Spleen (tissue), 11 donors: ENCODE measurements at regions not wholly inside any gene's neighbourhood (a gene's known extent, or its start where the extent isn't known, plus 50 kb on each side); places are given as distances from the start of the nearest gene placed in this dataset.

Experiments
- DNase-seq: peaks from one replicate; pipeline ENCODE4 v3.0.0-alpha.2; 2020
- H3K27ac ChIP-seq, 8 donors: fragments of 200-600 bp; sonication (generic) in 7 of 8; 1 replicate in 4 of 8; 2 replicates in 4 of 8; pipeline versions ENCODE4 v1.5.0 to v1.8.0; 2016 to 2021; ENCODE audit warnings: inconsistent platforms in 4 of 8, mild to moderate bottlenecking in 4 of 8, moderate library complexity in 1 of 8
- H3K27me3 ChIP-seq, 7 donors: fragments of 200-600 bp; sonication (generic) in 6 of 7; replicated peaks in 1 of 7; 1 replicate in 4 of 7; 2 replicates in 3 of 7; pipeline versions ENCODE4 v1.5.0 to v1.8.0; 2016 to 2021; ENCODE audit warnings: inconsistent platforms in 3 of 7, mild to moderate bottlenecking in 1 of 7
- H3K36me3 ChIP-seq, 6 donors: fragments of 200-600 bp; sonication (generic) in 5 of 6; 1 replicate in 4 of 6; 2 replicates in 2 of 6; pipeline versions ENCODE4 v1.5.0 to v1.8.0; 2016 to 2021; ENCODE audit warnings: inconsistent platforms in 2 of 6
- H3K4me1 ChIP-seq, 6 donors: fragments of 200-600 bp; sonication (generic) in 5 of 6; 1 replicate in 3 of 6; 2 replicates in 3 of 6; pipeline versions ENCODE4 v1.5.0 to v1.8.0; 2016 to 2021; ENCODE audit warnings: inconsistent platforms in 3 of 6
- H3K4me3 ChIP-seq, 8 donors: fragments of 200-600 bp; sonication (generic) in 7 of 8; 1 replicate in 4 of 8; 2 replicates in 4 of 8; pipeline versions ENCODE4 v1.5.0 to v1.8.0; 2016 to 2021; ENCODE audit warnings: inconsistent platforms in 4 of 8, mild to moderate bottlenecking in 4 of 8, moderate library complexity in 2 of 8
- H3K9me3 ChIP-seq, 8 donors: fragments of 200-600 bp; sonication (generic) in 7 of 8; 1 replicate in 4 of 8; 2 replicates in 4 of 8; pipeline versions ENCODE4 v1.5.0 to v1.8.0; 2016 to 2021; ENCODE audit warnings: inconsistent platforms in 4 of 8
- POLR2A ChIP-seq, 3 donors: fragments of 450-650 bp; IDR thresholded peaks; one replicate each; pipeline ENCODE4 v1.5.1; 2017; ENCODE audit warnings: antibody characterized with exemption in 3 of 3, mild to moderate bottlenecking in 1 of 3
- POLR2AphosphoS5 ChIP-seq, 3 donors: sonication (generic); formaldehyde crosslinking; IDR thresholded peaks; one replicate each; pipeline ENCODE4 v1.5.1; 2017; ENCODE audit warnings: antibody characterized with exemption in 3 of 3
- WGBS, 5 donors: extraction: QIAGEN DNeasy Blood & Tissue Kit in 3 of 5; methylation state at CpG; one replicate each; pipeline versions ENCODE4 v1.1.5 to v1.1.7; 2013 to 2018; 5-methylcytosine and 5-hydroxymethylcytosine counted together
- intact Hi-C: fragments of 100-400 bp; cut with DNase I; formaldehyde crosslinking; loops from one replicate; pipeline ENCODE4 v1.15.0; 2023; ENCODE audit warnings: low total_unique reads
- TF ChIP-seq, protein P1 (sequence below), 11 experiments: fragments of 200-600 bp in 7 of 11; fragments of 450-650 bp in 4 of 11; sonication (generic) in 4 of 11; IDR thresholded peaks in 8 of 11; conservative IDR thresholded peaks in 3 of 11; 1 replicate in 7 of 11; 2 replicates in 4 of 11; pipeline versions ENCODE4 v1.4.0 to v1.8.0; 2016 to 2021; ENCODE audit warnings: antibody characterized with exemption in 11 of 11, inconsistent platforms in 4 of 11, mild to moderate bottlenecking in 1 of 11
- donor health status: healthy with polysubstance abuse.
- donor health status: DM: no; HTN: no; CAD: no; lungs with moderate emphysema.
- donor health status: DM: no; HTN: no; CAD: no.
- donor health status: Bipolar disorder and iron deficiency.
- donor health status: healthy.
- donor health status: DM: no; HTN: no; CAD: no.
- donor health status: DM: yes; HTN: yes; CAD: no.

DNA sequence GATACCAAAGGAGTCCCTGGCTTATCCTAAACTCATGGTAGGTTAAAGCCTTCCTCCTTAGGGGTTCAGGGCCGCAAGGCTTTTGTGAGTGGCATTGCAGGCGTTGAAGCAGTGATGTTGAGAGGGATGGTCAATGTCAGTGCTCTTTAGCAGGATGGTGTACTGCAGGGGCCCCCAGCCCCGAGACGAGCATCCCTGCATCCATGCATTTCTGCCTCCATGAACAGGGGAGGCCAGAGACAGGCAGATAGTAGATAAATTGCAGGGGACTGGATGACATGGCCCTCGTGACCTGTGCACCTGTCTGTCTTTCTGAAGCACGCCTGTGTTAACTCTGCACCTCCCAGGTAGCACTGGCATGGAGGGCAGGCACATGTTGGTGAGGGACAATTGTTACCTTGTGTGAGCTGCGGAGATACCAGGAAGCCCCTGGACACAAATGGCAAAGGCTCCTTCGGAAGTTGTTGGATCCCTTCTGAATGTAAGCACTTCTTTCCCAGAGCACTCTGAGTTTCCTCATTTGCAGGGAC lies 133.5 kb downstream of the SNRPN start:
- Histone ChIP-seq H3K27me3 (no peaks in the 10 kb centered on the region), H3K27ac (no peak overlapping the region), H3K9me3 (peaks cover 11 to 100% (median 100%) of the 10 kb centered on the region in 8 donors), H3K36me3 (peaks cover 24 to 100% (median 99%) of the 10 kb centered on the region in 6 donors), H3K4me1 (no peaks in the 10 kb centered on the region), H3K4me3 (peak overlapping the region in 1 of 8 donors; percentile 16)
- WGBS, 5 donors = 84 to 89% (median 86%) methylated on average over 6 to 8 of the region's 8 CpGs
- intact Hi-C loops = no loop called here
- peak; percentile 52 for DNase-seq
- no peak for TF ChIP-seq POLR2AphosphoS5 (IDR thresholded peaks at IDR 0.05)
- no peak for TF ChIP-seq POLR2A (IDR thresholded peaks at IDR 0.05)
- TF ChIP-seq, protein P1, sequence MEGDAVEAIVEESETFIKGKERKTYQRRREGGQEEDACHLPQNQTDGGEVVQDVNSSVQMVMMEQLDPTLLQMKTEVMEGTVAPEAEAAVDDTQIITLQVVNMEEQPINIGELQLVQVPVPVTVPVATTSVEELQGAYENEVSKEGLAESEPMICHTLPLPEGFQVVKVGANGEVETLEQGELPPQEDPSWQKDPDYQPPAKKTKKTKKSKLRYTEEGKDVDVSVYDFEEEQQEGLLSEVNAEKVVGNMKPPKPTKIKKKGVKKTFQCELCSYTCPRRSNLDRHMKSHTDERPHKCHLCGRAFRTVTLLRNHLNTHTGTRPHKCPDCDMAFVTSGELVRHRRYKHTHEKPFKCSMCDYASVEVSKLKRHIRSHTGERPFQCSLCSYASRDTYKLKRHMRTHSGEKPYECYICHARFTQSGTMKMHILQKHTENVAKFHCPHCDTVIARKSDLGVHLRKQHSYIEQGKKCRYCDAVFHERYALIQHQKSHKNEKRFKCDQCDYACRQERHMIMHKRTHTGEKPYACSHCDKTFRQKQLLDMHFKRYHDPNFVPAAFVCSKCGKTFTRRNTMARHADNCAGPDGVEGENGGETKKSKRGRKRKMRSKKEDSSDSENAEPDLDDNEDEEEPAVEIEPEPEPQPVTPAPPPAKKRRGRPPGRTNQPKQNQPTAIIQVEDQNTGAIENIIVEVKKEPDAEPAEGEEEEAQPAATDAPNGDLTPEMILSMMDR (IDR thresholded peaks at IDR 0.05 in 8 of 11, conservative IDR thresholded peaks at IDR 0.05 in 3 of 11) = no peak

DNA sequence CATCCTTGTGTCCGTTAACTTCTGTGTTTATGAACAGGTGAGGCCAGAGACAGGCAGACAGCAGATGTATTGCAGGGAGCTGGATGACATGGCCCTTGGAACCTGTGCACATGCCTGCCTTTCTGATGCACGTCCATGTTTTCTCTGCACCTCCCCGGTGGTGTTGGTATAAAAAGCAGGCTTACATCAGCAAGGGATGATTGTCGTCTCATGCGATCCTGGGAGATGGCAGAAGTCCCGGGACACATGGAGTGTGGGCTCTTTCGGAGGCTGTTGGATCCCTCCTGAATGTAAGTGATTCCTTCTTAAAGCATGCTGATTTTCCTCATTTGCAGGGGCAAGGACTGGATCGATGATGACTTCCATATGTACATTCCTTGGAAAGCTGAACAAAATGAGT lies 134.8 kb downstream of the SNRPN start:
- TF ChIP-seq POLR2AphosphoS5 (IDR thresholded peaks at IDR 0.05) (no peak), POLR2A (IDR thresholded peaks at IDR 0.05) (no peak)
- no peak overlapping the region for H3K27ac ChIP-seq
- peaks cover 24 to 100% (median 99%) of the 10 kb centered on the region in 6 donors for H3K36me3 ChIP-seq
- intact Hi-C loops = no loop called here
- H3K4me3 ChIP-seq = no peak overlapping the region
- 89 to 91% (median 89%) methylated on average over 8 of the region's 8 CpGs for WGBS, 5 donors
- peaks cover 16 to 100% (median 100%) of the 10 kb centered on the region in 8 donors for H3K9me3 ChIP-seq
- DNase-seq = peak; percentile 15
- no peaks in the 10 kb centered on the region for H3K4me1 ChIP-seq
- no peaks in the 10 kb centered on the region for H3K27me3 ChIP-seq

- intact Hi-C loops = no loop called here
- Histone ChIP-seq H3K4me3 (peak overlapping the region in 1 of 8 donors; percentile 7), H3K27me3 (no peaks in the 10 kb centered on the region), H3K27ac (no peak overlapping the region), H3K4me1 (no peaks in the 10 kb centered on the region), H3K9me3 (peaks cover 16 to 100% (median 100%) of the 10 kb centered on the region in 8 donors), H3K36me3 (peaks cover 23 to 100% (median 99%) of the 10 kb centered on the region in 6 donors)
- 80 to 87% (median 82%) methylated on average over 8 of the region's 8 CpGs for WGBS, 5 donors
- no peak for TF ChIP-seq POLR2A (IDR thresholded peaks at IDR 0.05)
- TF ChIP-seq POLR2AphosphoS5 (IDR thresholded peaks at IDR 0.05) = no peak
- TF ChIP-seq, protein P1 (IDR thresholded peaks at IDR 0.05 in 8 of 11, conservative IDR thresholded peaks at IDR 0.05 in 3 of 11) = no peak
- peak; percentile 51 for DNase-seq
Measured at GRCh38 chr15:25090073-25090733, 135.4 kb downstream of the SNRPN start.

DNA sequence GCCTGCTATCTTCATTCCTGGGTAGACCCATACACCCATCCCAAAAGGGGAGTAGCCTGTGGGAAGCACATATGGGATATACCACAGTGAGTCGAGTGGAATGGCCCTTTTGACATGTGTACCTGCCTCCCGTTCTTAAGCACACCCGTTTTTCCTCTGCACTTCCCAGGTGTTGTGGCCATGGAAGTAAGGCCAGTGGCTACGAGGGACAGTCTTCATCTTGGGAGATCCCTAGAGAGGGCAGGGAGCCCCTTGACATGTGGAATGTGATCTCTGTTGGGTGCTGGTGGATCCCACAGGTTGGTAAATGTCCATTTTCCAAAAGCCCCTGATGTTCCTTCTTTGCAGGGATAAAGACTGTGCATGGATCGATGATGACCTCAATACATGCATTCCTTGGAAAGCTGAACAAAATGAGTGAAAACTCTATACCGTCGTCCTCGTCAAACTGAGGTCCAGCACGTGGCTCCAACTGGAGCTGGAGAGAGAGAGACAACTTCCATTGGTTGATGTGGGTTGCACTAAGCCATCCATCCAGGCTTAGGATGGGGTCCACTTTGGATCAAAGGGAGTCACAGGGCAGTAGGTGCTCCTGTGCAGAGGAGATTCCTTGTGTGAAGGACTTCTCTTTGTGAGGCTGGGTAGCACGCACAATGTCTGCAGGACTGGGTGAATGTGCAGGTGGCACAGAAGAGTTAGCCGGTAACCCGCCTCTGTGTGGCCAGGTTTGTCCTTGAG lies 136.8 kb downstream of the SNRPN start:
- 83 to 89% (median 84%) methylated on average over 12 of the region's 12 CpGs for WGBS, 5 donors
- H3K9me3 ChIP-seq = peaks cover 13 to 100% (median 100%) of the 10 kb centered on the region in 8 donors
- DNase-seq = peak; percentile 12

More for the DNA sequence above, 136.8 kb downstream of the SNRPN start:
- Histone ChIP-seq H3K27ac (no peak overlapping the region), H3K27me3 (no peaks in the 10 kb centered on the region), H3K4me1 (no peaks in the 10 kb centered on the region), H3K36me3 (peaks cover 20 to 100% (median 96%) of the 10 kb centered on the region in 6 donors), H3K4me3 (no peak overlapping the region)
- TF ChIP-seq, protein P1 (IDR thresholded peaks at IDR 0.05 in 8 of 11, conservative IDR thresholded peaks at IDR 0.05 in 3 of 11) = no peak
- TF ChIP-seq POLR2A (IDR thresholded peaks at IDR 0.05) (no peak), POLR2AphosphoS5 (IDR thresholded peaks at IDR 0.05) (no peak)
- intact Hi-C loops = no loop called here
